HepG2 (cell line): ENCODE measurements at regions not wholly inside any gene's neighbourhood (a gene's known extent, or its start where the extent isn't known, plus 50 kb on each side); places are given as distances from the start of the nearest gene placed in this dataset.

Source experiments
- DR1 ChIP-seq: sonication (generic); formaldehyde crosslinking; IDR thresholded peaks from 2 replicates; pipeline ENCODE4 v1.8.0; 2021; ENCODE audit warnings: mild to moderate bottlenecking, missing genetic modification reagents, inconsistent platforms
- EED ChIP-seq: sonication (generic); formaldehyde crosslinking; IDR thresholded peaks from 2 replicates; pipeline ENCODE4 v1.5.0; 2020; ENCODE audit warnings: mild to moderate bottlenecking, missing genetic modification reagents
- KLF13 ChIP-seq: sonication (generic); formaldehyde crosslinking; IDR thresholded peaks from 2 replicates; pipeline ENCODE4 v1.4.0; 2020; ENCODE audit warnings: mild to moderate bottlenecking, missing genetic modification reagents
- PAXIP1 ChIP-seq: sonication (generic); formaldehyde crosslinking; conservative IDR thresholded peaks from 2 replicates; pipeline ENCODE4 v1.4.0; 2020; ENCODE audit warnings: mild to moderate bottlenecking, missing genetic modification reagents, moderate library complexity
- PRDM15 ChIP-seq: sonication (generic); formaldehyde crosslinking; IDR thresholded peaks from 2 replicates; pipeline ENCODE4 v1.4.0; 2020; ENCODE audit warnings: missing genetic modification reagents
- SNAI1 ChIP-seq: sonication (generic); formaldehyde crosslinking; IDR thresholded peaks from 2 replicates; pipeline ENCODE4 v1.5.0; 2020; ENCODE audit warnings: mild to moderate bottlenecking, missing genetic modification reagents, borderline replicate concordance
- THRA ChIP-seq: sonication (generic); formaldehyde crosslinking; IDR thresholded peaks from 2 replicates; pipeline ENCODE4 v1.4.0; 2020; ENCODE audit warnings: missing genetic modification reagents, borderline replicate concordance
- ZFP82 ChIP-seq: sonication (generic); formaldehyde crosslinking; IDR thresholded peaks from 2 replicates; pipeline ENCODE4 v1.5.1; 2020; ENCODE audit warnings: mild to moderate bottlenecking, missing genetic modification reagents, borderline replicate concordance
- ZHX2 ChIP-seq, 2 experiments: sonication (generic) in 1 of 2; formaldehyde crosslinking in 1 of 2; IDR thresholded peaks; 2 replicates each; pipeline versions ENCODE4 v1.6.1 to v1.9.0; 2014 to 2022; ENCODE audit warnings: antibody characterized with exemption in 1 of 2, borderline replicate concordance in 1 of 2, inconsistent platforms in 1 of 2, low read depth in 1 of 2, missing genetic modification reagents in 1 of 2
- ZMYM2 ChIP-seq: sonication (generic); formaldehyde crosslinking; IDR thresholded peaks from 2 replicates; pipeline ENCODE4 v1.8.0; 2022; ENCODE audit warnings: mild to moderate bottlenecking, missing genetic modification reagents
- ZMYM4 ChIP-seq: sonication (generic); formaldehyde crosslinking; IDR thresholded peaks from 2 replicates; pipeline ENCODE4 v1.8.1; 2023; ENCODE audit warnings: mild to moderate bottlenecking, missing genetic modification reagents
- ZNF34 ChIP-seq: sonication (generic); formaldehyde crosslinking; IDR thresholded peaks from 2 replicates; pipeline ENCODE4 v1.4.0; 2020; ENCODE audit warnings: mild to moderate bottlenecking, missing genetic modification reagents, borderline replicate concordance
- ZNF570 ChIP-seq: sonication (generic); formaldehyde crosslinking; IDR thresholded peaks from 2 replicates; pipeline ENCODE4 v1.4.0; 2020; ENCODE audit warnings: mild to moderate bottlenecking, missing genetic modification reagents, borderline replicate concordance
- ZNF644 ChIP-seq: IDR thresholded peaks from 2 replicates; pipeline ENCODE4 v1.6.1; 2016; ENCODE audit warnings: low read depth
- ZNF746 ChIP-seq: sonication (generic); formaldehyde crosslinking; IDR thresholded peaks from 2 replicates; pipeline ENCODE4 v1.8.0; 2022; ENCODE audit warnings: mild to moderate bottlenecking, missing genetic modification reagents

GRCh38 chr5:38077652-38078051, 180.7 kb upstream of the EGFLAM start (continued):
- TF ChIP-seq THRA (CRISPR knock-in tag) (no peak), EED (CRISPR knock-in tag) (no peak), PRDM15 (CRISPR knock-in tag) (no peak), ZMYM4 (CRISPR knock-in tag) (0 out of 2 replicates have a peak, but pooled peaks have one; percentile 35), ZFP82 (CRISPR knock-in tag) (no peak), ZNF746 (CRISPR knock-in tag) (no peak), PAXIP1 (CRISPR knock-in tag) (peak; percentile 65), DR1 (CRISPR knock-in tag) (no peak), ZNF644 (peak; percentile 90), ZNF570 (CRISPR knock-in tag) (no peak), ZMYM2 (CRISPR knock-in tag) (peak; percentile 60), ZNF34 (CRISPR knock-in tag) (no peak), KLF13 (CRISPR knock-in tag) (no peak), SNAI1 (CRISPR knock-in tag) (no peak), ZHX2 (IDR thresholded peaks at IDR 0.05; ENCODE audit: low read depth) (no peak), ZHX2 (CRISPR knock-in tag; IDR thresholded peaks at IDR 0.05; ENCODE audit: borderline replicate concordance) (no peak)
